IMR-90 (cell line): ENCODE measurements at regions not wholly inside any gene's neighbourhood (a gene's known extent, or its start where the extent isn't known, plus 50 kb on each side); places are given as distances from the start of the nearest gene placed in this dataset.

ENCODE experiments used
- ATAC-seq: fragments of 200-7000 bp; cut with Tn5 transposase; 2 replicates; pipeline ENCODE4 v1.9.1; 2020; ENCODE audit warnings: low read depth, mild to moderate bottlenecking, moderate library complexity
- BruUV-seq: library from RNA; stranded (reverse); fragments of 400-500 nt; replicated peaks from 2 replicates; lab custom pipeline; 2021; lab: Mats Ljungman, UMichigan
- CTCF ChIA-PET: fragments of 300-600 bp; formaldehyde crosslinking; extraction: SDS; loops from one replicate; lab custom pipeline; 2021; ENCODE audit warnings: antibody characterized with exemption; lab: Yijun Ruan, JAX
- POLR2A ChIA-PET: fragments of 300-600 bp; sonication (Branson Sonifier 250); formaldehyde crosslinking; loops from one replicate; lab custom pipeline; 2022; ENCODE audit warnings: antibody characterized with exemption; ENCODE audit not compliant: unreplicated experiment; lab: Charles Lee
- DNase-seq: peaks from one replicate; pipeline ENCODE4 v3.0.0; 2013
- H2AFZ ChIP-seq: replicated peaks from 2 replicates; pipeline ENCODE3; 2013; ENCODE audit warnings: low read length, mild to moderate bottlenecking; ENCODE audit not compliant: poor library complexity
- H2AK5ac ChIP-seq: 2 replicates; pipeline ENCODE4 v1.6.1; 2013; ENCODE audit warnings: low read depth, low read length, inconsistent platforms
- H2AK9ac ChIP-seq: replicated peaks from 2 replicates; pipeline ENCODE3; 2013; ENCODE audit warnings: mild to moderate bottlenecking, low read depth, low read length, moderate library complexity; ENCODE audit not compliant: poor library complexity
- H2BK120ac ChIP-seq: 2 replicates; pipeline ENCODE4 v1.6.1; 2013; ENCODE audit warnings: low read depth, low read length, inconsistent platforms
- H2BK15ac ChIP-seq: 3 replicates; pipeline ENCODE4 v1.6.1; 2013; ENCODE audit warnings: low read depth, low read length, inconsistent platforms
- H2BK20ac ChIP-seq: 2 replicates; pipeline ENCODE4 v1.6.1; 2013; ENCODE audit warnings: low read depth, mild to moderate bottlenecking, inconsistent platforms, low read length, moderate library complexity
- H2BK5ac ChIP-seq: 2 replicates; pipeline ENCODE4 v1.6.1; 2013; ENCODE audit warnings: mild to moderate bottlenecking, low read depth, low read length, inconsistent platforms; ENCODE audit not compliant: poor library complexity, severe bottlenecking
- H3K14ac ChIP-seq: replicated peaks from 2 replicates; pipeline ENCODE4 v1.6.1; 2013; ENCODE audit warnings: low read depth, low read length, inconsistent platforms
- H3K18ac ChIP-seq: 2 replicates; pipeline ENCODE4 v1.6.1; 2013; ENCODE audit warnings: low read depth, low read length, control low read depth
- H3K23ac ChIP-seq: 2 replicates; pipeline ENCODE4 v1.6.1; 2013; ENCODE audit warnings: low read depth, low read length, inconsistent platforms
- H3K27ac ChIP-seq: 2 replicates; pipeline ENCODE4 v1.5.1; 2013; ENCODE audit warnings: mild to moderate bottlenecking, control low read depth, low read length; ENCODE audit not compliant: insufficient read depth
- H3K27me3 ChIP-seq: 2 replicates; pipeline ENCODE4 v1.6.1; 2013; ENCODE audit warnings: low read length; ENCODE audit not compliant: control insufficient read depth, insufficient read depth
- H3K36me3 ChIP-seq: 2 replicates; pipeline ENCODE4 v1.6.1; 2013; ENCODE audit warnings: low read length, mixed read lengths; ENCODE audit not compliant: control insufficient read depth, insufficient read depth
- H3K4ac ChIP-seq: 2 replicates; pipeline ENCODE4 v1.6.1; 2013; ENCODE audit warnings: low read depth, low read length, inconsistent platforms
- H3K4me1 ChIP-seq: 2 replicates; pipeline ENCODE4 v1.6.1; 2013; ENCODE audit warnings: low read length, mixed read lengths; ENCODE audit not compliant: control insufficient read depth, insufficient read depth
- H3K4me2 ChIP-seq: 2 replicates; pipeline ENCODE4 v1.6.1; 2013; ENCODE audit warnings: low read depth, mild to moderate bottlenecking, control low read depth, low read length, moderate library complexity
- H3K4me3 ChIP-seq: 2 replicates; pipeline ENCODE4 v1.5.1; 2013; ENCODE audit warnings: low read depth, mild to moderate bottlenecking, control low read depth, low read length, moderate library complexity; ENCODE audit not compliant: insufficient read depth
- H3K56ac ChIP-seq: 2 replicates; pipeline ENCODE4 v1.6.1; 2013; ENCODE audit warnings: low read length, inconsistent platforms; ENCODE audit not compliant: insufficient read depth; ENCODE audit errors: extremely low read depth
- H3K79me1 ChIP-seq, 2 experiments: 2 replicates each; pipeline ENCODE4 v1.6.1; 2013; ENCODE audit warnings: low read length in 2 of 2, inconsistent platforms in 1 of 2, low read depth in 1 of 2
- H3K9ac ChIP-seq: 2 replicates; pipeline ENCODE4 v1.6.1; 2013; ENCODE audit warnings: low read depth, low read length, control low read depth
- H3K9me1 ChIP-seq: 2 replicates; pipeline ENCODE4 v1.6.1; 2013; ENCODE audit warnings: low read length, inconsistent platforms; ENCODE audit not compliant: insufficient read depth
- H3K9me3 ChIP-seq: 2 replicates; pipeline ENCODE4 v1.6.1; 2013; ENCODE audit warnings: low read length; ENCODE audit not compliant: control insufficient read depth, insufficient read depth
- H4K20me1 ChIP-seq: 2 replicates; pipeline ENCODE4 v1.6.1; 2013; ENCODE audit warnings: low read length, inconsistent platforms; ENCODE audit not compliant: insufficient read depth
- H4K5ac ChIP-seq: 2 replicates; pipeline ENCODE4 v1.6.1; 2013; ENCODE audit warnings: mild to moderate bottlenecking, low read depth, low read length, control low read depth
- H4K8ac ChIP-seq, 2 experiments: 2 replicates each; pipeline ENCODE4 v1.6.1; 2013; ENCODE audit warnings: low read depth in 2 of 2, low read length in 2 of 2, control low read depth in 1 of 2, inconsistent platforms in 1 of 2
- H4K91ac ChIP-seq: 2 replicates; pipeline ENCODE4 v1.6.1; 2013; ENCODE audit warnings: low read depth, low read length, inconsistent platforms; ENCODE audit not compliant: insufficient read depth
- BHLHE40 ChIP-seq: fragments of 150-350 bp; IDR thresholded peaks from 2 replicates; pipeline ENCODE4 v1.6.1; 2016; ENCODE audit warnings: mild to moderate bottlenecking, low read depth, low read length
- CHD1 ChIP-seq: IDR thresholded peaks from 2 replicates; pipeline ENCODE4 v1.6.1; 2012; ENCODE audit warnings: low read depth, low read length, improper control_type of control experiment
- NFE2L2 ChIP-seq: fragments of 150-350 bp; IDR thresholded peaks from 2 replicates; pipeline ENCODE4 v1.6.1; 2016; ENCODE audit warnings: low read depth, mild to moderate bottlenecking, low read length
- POLR2A ChIP-seq: IDR thresholded peaks from 2 replicates; pipeline ENCODE4 v1.6.1; 2012; ENCODE audit warnings: mild to moderate bottlenecking, low read depth, low read length
- RFX5 ChIP-seq: IDR thresholded peaks from 2 replicates; pipeline ENCODE4 v1.8.0; 2012; ENCODE audit warnings: low read depth, mild to moderate bottlenecking, low read length, moderate library complexity
- WGBS, 2 experiments: methylation state at CpG; one replicate each; pipeline versions ENCODE4 v1.1.5 to v1.1.7; 2013; ENCODE audit warnings: missing lambda C conversion rate in 2 of 2; ENCODE audit not compliant: insufficient read length in 1 of 2; ENCODE audit errors: extremely low coverage in 2 of 2; 5-methylcytosine and 5-hydroxymethylcytosine counted together
- dilution Hi-C: fragments of 300-500 bp; cut with HindIII; formaldehyde crosslinking; loops from one replicate; pipeline ENCODE4 v1.14.3; 2018; ENCODE audit warnings: low sequenced_read_pairs; ENCODE audit not compliant: unreplicated experiment
- in situ Hi-C: fragments of 300-500 bp; cut with MboI; formaldehyde crosslinking; loops from 3 replicates; pipeline ENCODE4 v1.14.3; 2019; ENCODE audit warnings: low sequenced_read_pairs, inconsistent platforms, mixed read lengths
- intact Hi-C: fragments of 100-400 bp; cut with micrococcal nuclease; formaldehyde crosslinking; loops from 2 replicates; pipeline ENCODE4 v1.10.0; 2022
- TF ChIP-seq, protein P1 (sequence below): fragments of 150-350 bp; IDR thresholded peaks from 2 replicates; pipeline ENCODE4 v1.6.1; 2017; ENCODE audit warnings: mild to moderate bottlenecking, antibody characterized with exemption, low read length, low read depth

DNA sequence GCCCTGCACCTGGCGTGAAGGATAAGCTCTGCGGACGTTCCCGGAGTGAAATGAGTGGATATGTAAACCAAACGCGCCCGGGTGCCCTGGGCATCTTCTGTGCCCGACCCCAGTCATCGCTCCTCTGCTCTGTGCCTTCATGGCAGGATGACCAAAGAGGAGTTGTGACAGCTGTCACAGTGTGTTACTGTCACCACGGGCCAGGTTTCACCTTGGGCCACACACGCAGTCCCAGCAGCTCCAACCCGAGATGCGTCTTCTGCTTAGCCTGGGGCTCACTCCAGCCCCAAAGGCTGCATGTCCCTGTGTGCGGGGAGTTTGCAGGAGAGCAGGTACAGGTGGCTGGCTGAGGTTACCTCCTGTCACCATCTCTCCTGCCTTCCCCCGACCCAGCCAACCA lies 311.6 kb downstream of the BMP7 start:
- no peak overlapping the region for H3K4ac ChIP-seq
- no peak overlapping the region for H3K56ac ChIP-seq
- no peak overlapping the region for H2BK120ac ChIP-seq
- H3K9me1 ChIP-seq = no peaks in the 10 kb centered on the region
- intact Hi-C loops = no loop called here
- no peak overlapping the region for H2BK20ac ChIP-seq
- no peak for DNase-seq
- ChIA-PET CTCF (no interaction called here), POLR2A (interaction anchor here (0.5 to 0.6 kb wide), 2 partner anchors 67 to 342 kb away, joined by 3 to 4 read pairs; no protein-coding TSS in a partner anchor)
- TF ChIP-seq POLR2A (no peak), CHD1 (no peak), RFX5 (no peak), NFE2L2 (no peak), BHLHE40 (no peak)
- TF ChIP-seq, protein P1, sequence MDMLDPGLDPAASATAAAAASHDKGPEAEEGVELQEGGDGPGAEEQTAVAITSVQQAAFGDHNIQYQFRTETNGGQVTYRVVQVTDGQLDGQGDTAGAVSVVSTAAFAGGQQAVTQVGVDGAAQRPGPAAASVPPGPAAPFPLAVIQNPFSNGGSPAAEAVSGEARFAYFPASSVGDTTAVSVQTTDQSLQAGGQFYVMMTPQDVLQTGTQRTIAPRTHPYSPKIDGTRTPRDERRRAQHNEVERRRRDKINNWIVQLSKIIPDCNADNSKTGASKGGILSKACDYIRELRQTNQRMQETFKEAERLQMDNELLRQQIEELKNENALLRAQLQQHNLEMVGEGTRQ = no peak
- no peak overlapping the region for H3K18ac ChIP-seq
- no peaks in the 10 kb centered on the region for H3K9me3 ChIP-seq
- no peak overlapping the region for H2AK9ac ChIP-seq
- H2BK15ac ChIP-seq = no peak overlapping the region
- H3K27me3 ChIP-seq = peaks cover 2% of the 10 kb centered on the region; the same call in 1 of the 2 replicates
- H4K5ac ChIP-seq = no peak overlapping the region
- H3K4me1 ChIP-seq = no peaks in the 10 kb centered on the region
- no peaks in the 10 kb centered on the region for H3K79me1 ChIP-seq
- H3K4me2 ChIP-seq = no peak overlapping the region
- no peak overlapping the region for H3K23ac ChIP-seq
- H2BK5ac ChIP-seq = no peak overlapping the region
- no peaks in the 10 kb centered on the region for H4K20me1 ChIP-seq
- dilution Hi-C loops = no loop called here
- no peak overlapping the region for H3K27ac ChIP-seq
- H3K36me3 ChIP-seq = no peaks in the 10 kb centered on the region
- in situ Hi-C loops = no loop called here
- no peak overlapping the region for H2AFZ ChIP-seq
- H3K14ac ChIP-seq = no peak overlapping the region
- no peak overlapping the region for H4K91ac ChIP-seq
- H3K4me3 ChIP-seq = no peak overlapping the region
- H2AK5ac ChIP-seq = no peak overlapping the region
- 49% methylated on average over 4 of the region's 15 CpGs; no CpG with 5 or more reads in 1 of the 2 experiments for WGBS, 2 experiments
- no peak overlapping the region for H4K8ac ChIP-seq
- ATAC-seq = no peak
- no TSS peak for BruUV-seq
- H3K9ac ChIP-seq = no peak overlapping the region
